GM10248 (cell line): ENCODE measurements at regions not wholly inside any gene's neighbourhood (a gene's known extent, or its start where the extent isn't known, plus 50 kb on each side); places are given as distances from the start of the nearest gene placed in this dataset.

Experiments
- CTCF ChIA-PET: fragments of 300-600 bp; sonication (Branson Sonifier 250); formaldehyde crosslinking; extraction: SDS; loops from one replicate; lab custom pipeline; 2021; ENCODE audit warnings: antibody characterized with exemption; lab: Yijun Ruan, JAX
- POLR2A ChIA-PET: fragments of 350-650 bp; sonication (Branson Sonifier 250); formaldehyde crosslinking; extraction: SDS; loops from one replicate; lab custom pipeline; 2020; ENCODE audit warnings: antibody characterized with exemption; lab: Yijun Ruan, JAX
- DNase-seq: peaks from one replicate; pipeline ENCODE4 v3.0.0; 2012; ENCODE audit errors: extremely low spot score
- CTCF ChIP-seq: IDR thresholded peaks from 2 replicates; pipeline ENCODE4 v1.5.1; 2012; ENCODE audit warnings: mild to moderate bottlenecking, low read depth; ENCODE audit errors: extremely low read depth, missing control alignments, control extremely low read depth

GRCh38 chr12:42706321-42706720 is 116.8 kb upstream of the PRICKLE1 start:
- POLR2A ChIA-PET = no interaction called here
- no peak for TF ChIP-seq CTCF
- no peak for DNase-seq
- CTCF ChIA-PET = no interaction called here

- no peak for DNase-seq
- CTCF ChIA-PET = no interaction called here
- POLR2A ChIA-PET = no interaction called here
- TF ChIP-seq CTCF = no peak
These were observed 116.3 kb upstream of the PRICKLE1 start for GRCh38 chr12:42705863-42706262.

- ChIA-PET CTCF (no interaction called here), POLR2A (no interaction called here)
- no peak for DNase-seq
- no peak for TF ChIP-seq CTCF
These were observed 115.4 kb upstream of the PRICKLE1 start for GRCh38 chr12:42704810-42705401.

- ChIA-PET CTCF (no interaction called here), POLR2A (no interaction called here)
- no peak for DNase-seq
- TF ChIP-seq CTCF = no peak
These were observed 114.8 kb upstream of the PRICKLE1 start for GRCh38 chr12:42704340-42704739.

- POLR2A ChIA-PET = no interaction called here
- TF ChIP-seq CTCF = no peak
- CTCF ChIA-PET = interaction anchor here (1.0 kb wide), 1 partner anchor 13 kb away, joined by 3 read pairs; no protein-coding TSS in a partner anchor
- DNase-seq = no peak
These were observed 111.5 kb upstream of the PRICKLE1 start for GRCh38 chr12:42701084-42701483.

GRCh38 chr12:42698213-42698612 is 108.7 kb upstream of the PRICKLE1 start:
- no peak for TF ChIP-seq CTCF
- no peak for DNase-seq
- ChIA-PET POLR2A (no interaction called here), CTCF (no interaction called here)

GRCh38 chr12:42696406-42697149 is 107.0 kb upstream of the PRICKLE1 start:
- TF ChIP-seq CTCF = no peak
- no peak for DNase-seq
- ChIA-PET POLR2A (no interaction called here), CTCF (no interaction called here)
